ENCODE measurements at regions not wholly inside any gene's neighbourhood (a gene's known extent, or its start where the extent isn't known, plus 50 kb on each side); places are given as distances from the start of the nearest gene placed in this dataset.

GRCh38 chr14:61881046-61881445 is 118.8 kb downstream of the SNAPC1 start:
- WGBS, result 70% methylated on average over 1 of the region's 1 CpG

DNA sequence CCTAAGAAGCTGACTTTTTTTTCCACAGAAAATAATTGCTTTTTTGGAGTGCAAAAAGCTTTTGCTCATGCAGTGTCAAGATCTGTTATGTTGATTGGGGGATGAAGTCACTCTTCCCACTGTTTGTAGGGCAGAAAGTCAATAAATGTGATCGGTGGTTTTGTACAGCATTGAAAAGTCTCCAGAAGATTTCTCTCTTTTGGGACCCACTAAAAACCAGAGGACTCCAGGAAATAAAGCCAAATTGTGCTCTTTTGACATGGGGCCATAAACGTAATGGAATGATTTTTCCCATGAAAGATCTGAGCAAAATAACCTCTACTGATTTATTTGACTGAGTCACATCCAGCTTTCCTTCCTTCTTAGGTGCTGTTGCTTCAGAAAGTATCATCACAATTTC is 122.5 kb downstream of the SNAPC1 start:
- DNase-seq (ENCODE audit: low spot score), result no peak
- TF ChIP-seq CTCF (IDR thresholded peaks at IDR 0.05; ENCODE audit: low read depth, low read length, missing input control), result no peak
- no peak for TF ChIP-seq HNF4G (IDR thresholded peaks at IDR 0.05)
- no peak for TF ChIP-seq ZBTB33 (IDR thresholded peaks at IDR 0.05)
- no peak for TF ChIP-seq RAD21 (IDR thresholded peaks at IDR 0.05)
- no peak for TF ChIP-seq RXRA (IDR thresholded peaks at IDR 0.05)
- TF ChIP-seq NR2F2 (IDR thresholded peaks at IDR 0.05), result no peak
- no peak for TF ChIP-seq SP1 (IDR thresholded peaks at IDR 0.05)
- no peak for TF ChIP-seq FOXA2 (IDR thresholded peaks at IDR 0.05)
- TF ChIP-seq FOXA1 (IDR thresholded peaks at IDR 0.05), result no peak
- TF ChIP-seq TAF1 (conservative IDR thresholded peaks at IDR 0.05), result no peak
- TF ChIP-seq JUND (IDR thresholded peaks at IDR 0.05), result no peak
- no peak for TF ChIP-seq GABPA (IDR thresholded peaks at IDR 0.05 in 1 of 2, conservative IDR thresholded peaks at IDR 0.05 in 1 of 2)
- TF ChIP-seq, protein P1, sequence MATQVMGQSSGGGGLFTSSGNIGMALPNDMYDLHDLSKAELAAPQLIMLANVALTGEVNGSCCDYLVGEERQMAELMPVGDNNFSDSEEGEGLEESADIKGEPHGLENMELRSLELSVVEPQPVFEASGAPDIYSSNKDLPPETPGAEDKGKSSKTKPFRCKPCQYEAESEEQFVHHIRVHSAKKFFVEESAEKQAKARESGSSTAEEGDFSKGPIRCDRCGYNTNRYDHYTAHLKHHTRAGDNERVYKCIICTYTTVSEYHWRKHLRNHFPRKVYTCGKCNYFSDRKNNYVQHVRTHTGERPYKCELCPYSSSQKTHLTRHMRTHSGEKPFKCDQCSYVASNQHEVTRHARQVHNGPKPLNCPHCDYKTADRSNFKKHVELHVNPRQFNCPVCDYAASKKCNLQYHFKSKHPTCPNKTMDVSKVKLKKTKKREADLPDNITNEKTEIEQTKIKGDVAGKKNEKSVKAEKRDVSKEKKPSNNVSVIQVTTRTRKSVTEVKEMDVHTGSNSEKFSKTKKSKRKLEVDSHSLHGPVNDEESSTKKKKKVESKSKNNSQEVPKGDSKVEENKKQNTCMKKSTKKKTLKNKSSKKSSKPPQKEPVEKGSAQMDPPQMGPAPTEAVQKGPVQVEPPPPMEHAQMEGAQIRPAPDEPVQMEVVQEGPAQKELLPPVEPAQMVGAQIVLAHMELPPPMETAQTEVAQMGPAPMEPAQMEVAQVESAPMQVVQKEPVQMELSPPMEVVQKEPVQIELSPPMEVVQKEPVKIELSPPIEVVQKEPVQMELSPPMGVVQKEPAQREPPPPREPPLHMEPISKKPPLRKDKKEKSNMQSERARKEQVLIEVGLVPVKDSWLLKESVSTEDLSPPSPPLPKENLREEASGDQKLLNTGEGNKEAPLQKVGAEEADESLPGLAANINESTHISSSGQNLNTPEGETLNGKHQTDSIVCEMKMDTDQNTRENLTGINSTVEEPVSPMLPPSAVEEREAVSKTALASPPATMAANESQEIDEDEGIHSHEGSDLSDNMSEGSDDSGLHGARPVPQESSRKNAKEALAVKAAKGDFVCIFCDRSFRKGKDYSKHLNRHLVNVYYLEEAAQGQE (IDR thresholded peaks at IDR 0.05), result no peak
- WGBS, result 46% methylated on average over 2 of the region's 2 CpGs

More at GRCh38 chr14:61881046-61881445, 118.8 kb downstream of the SNAPC1 start:
- no peak overlapping the region for H3K4me3 ChIP-seq (ENCODE audit: low read depth in 1 of 3, low read length in 3 of 3)
- H3K4me1 ChIP-seq (ENCODE audit: control insufficient read depth in 4 of 4, insufficient read depth in 4 of 4, low read length in 3 of 4), result no peaks in the 10 kb centered on the region
- no peak overlapping the region for H3K27ac ChIP-seq (ENCODE audit: low read depth in 1 of 2, low read length in 2 of 2)
- no peak overlapping the region for H3K9ac ChIP-seq (ENCODE audit: low read depth in 1 of 2, low read length in 2 of 2)
- TF ChIP-seq, protein P1 (IDR thresholded peaks at IDR 0.05), result no peak
- TF ChIP-seq SP1 (IDR thresholded peaks at IDR 0.05) (no peak), GABPA (IDR thresholded peaks at IDR 0.05 in 1 of 2, conservative IDR thresholded peaks at IDR 0.05 in 1 of 2) (no peak), RXRA (IDR thresholded peaks at IDR 0.05) (no peak), HNF4A (conservative IDR thresholded peaks at IDR 0.05) (no peak), YY1 (IDR thresholded peaks at IDR 0.05) (no peak), NR2F2 (IDR thresholded peaks at IDR 0.05) (no peak), TAF1 (conservative IDR thresholded peaks at IDR 0.05) (no peak), FOXA2 (IDR thresholded peaks at IDR 0.05) (no peak), ATF3 (IDR thresholded peaks at IDR 0.05) (no peak), FOXA1 (IDR thresholded peaks at IDR 0.05) (no peak), JUND (IDR thresholded peaks at IDR 0.05) (no peak), EGR1 (IDR thresholded peaks at IDR 0.05; ENCODE audit: low read depth in 2 of 2) (no peak), HNF4G (IDR thresholded peaks at IDR 0.05) (no peak)
- H3K9me3 ChIP-seq (ENCODE audit: control insufficient read depth in 4 of 4, low read length in 3 of 4), result peaks cover 0 to 5% (median 0%) of the 10 kb centered on the region in 4 donors
- peaks cover 0 to 4% (median 0%) of the 10 kb centered on the region in 4 donors for H3K27me3 ChIP-seq (ENCODE audit: control insufficient read depth in 4 of 4, insufficient read depth in 4 of 4, low read length in 3 of 4)
- no peak for DNase-seq (ENCODE audit: low spot score)
- no peaks in the 10 kb centered on the region for H3K36me3 ChIP-seq (ENCODE audit: control insufficient read depth in 4 of 4, insufficient read depth in 3 of 4, low read depth in 1 of 4, low read length in 3 of 4)

More for the DNA sequence above, 122.5 kb downstream of the SNAPC1 start:
- no peaks in the 10 kb centered on the region for H3K4me1 ChIP-seq (ENCODE audit: control insufficient read depth in 4 of 4, insufficient read depth in 4 of 4, low read length in 3 of 4)
- no peaks in the 10 kb centered on the region for H3K27me3 ChIP-seq (ENCODE audit: control insufficient read depth in 4 of 4, insufficient read depth in 4 of 4, low read length in 3 of 4)
- no peak overlapping the region for H3K27ac ChIP-seq (ENCODE audit: low read depth in 1 of 2, low read length in 2 of 2)
- peaks cover 0 to 5% (median 0%) of the 10 kb centered on the region in 4 donors for H3K9me3 ChIP-seq (ENCODE audit: control insufficient read depth in 4 of 4, low read length in 3 of 4)
- H3K9ac ChIP-seq (ENCODE audit: low read depth in 1 of 2, low read length in 2 of 2), result no peak overlapping the region
- H3K4me3 ChIP-seq (ENCODE audit: low read depth in 1 of 3, low read length in 3 of 3), result no peak overlapping the region
- H3K36me3 ChIP-seq (ENCODE audit: control insufficient read depth in 4 of 4, insufficient read depth in 3 of 4, low read depth in 1 of 4, low read length in 3 of 4), result no peaks in the 10 kb centered on the region
